ENCODE measurements at regions not wholly inside any gene's neighbourhood (a gene's known extent, or its start where the extent isn't known, plus 50 kb on each side); places are given as distances from the start of the nearest gene placed in this dataset.

- FAIRE-seq, result no peak
- H3K79me2 ChIP-seq (ENCODE audit: control insufficient read depth in 1 of 2, insufficient read depth in 2 of 2, low read length in 2 of 2), result no peaks in the 10 kb centered on the region
- no peak for TF ChIP-seq SP2 (IDR thresholded peaks at IDR 0.05; ENCODE audit: low read length)
Observed at GRCh38 chr1:201636097-201636496, 97.2 kb downstream of the NAV1 start.

More at GRCh38 chr1:201636097-201636496, 97.2 kb downstream of the NAV1 start:
- Histone ChIP-seq H3K79me1 (ENCODE audit: low read depth, low read length) (no peaks in the 10 kb centered on the region), H3K4me1 (replicated peaks in 1 of 4; ENCODE audit: control insufficient read depth in 3 of 4, insufficient read depth in 4 of 4, low read length in 3 of 4) (peaks cover 3 to 13% (median 6%) of the 10 kb centered on the region in 4 experiments; a peak in 6 of 7 replicates), H2BK15ac (ENCODE audit: low read length) (no peak overlapping the region), H4K20me1 (replicated peaks in 1 of 2; ENCODE audit: control insufficient read depth in 1 of 2, insufficient read depth in 2 of 2, low read length in 2 of 2) (no peaks in the 10 kb centered on the region), H3K4me2 (ENCODE audit: insufficient read depth in 1 of 2, low read depth in 2 of 2, low read length in 2 of 2) (peak overlapping the region in 1 of 2 experiments; percentile 40; a peak in 1 of 4 replicates), H3K4ac (replicated peaks; ENCODE audit: insufficient read length, low read depth, low read length) (no peak overlapping the region), H3K4me3 (ENCODE audit: extremely low read depth in 1 of 4, insufficient read depth in 2 of 4, low read depth in 3 of 4, low read length in 4 of 4) (no peak overlapping the region; a peak in 1 of 8 replicates), H4K91ac (replicated peaks; ENCODE audit: insufficient read length, low read length) (no peak overlapping the region), H3K27me3 (replicated peaks in 1 of 4; ENCODE audit: control insufficient read depth in 3 of 4, extremely low read depth in 1 of 4, insufficient read depth in 3 of 4, low read length in 3 of 4) (no peaks in the 10 kb centered on the region), H3K18ac (ENCODE audit: extremely low read depth, low read length) (peak overlapping the region; percentile 27), H2BK12ac (ENCODE audit: low read depth, low read length) (0 out of 2 replicates have a peak overlapping the region, but pooled peaks have one; percentile 42), H3K27ac (ENCODE audit: low read depth, low read length) (no peak overlapping the region), H2AFZ (ENCODE audit: low read length) (no peak overlapping the region), H4K8ac (ENCODE audit: extremely low read depth, insufficient read depth, low read length) (no peak overlapping the region), H3K14ac (ENCODE audit: insufficient read length) (no peak overlapping the region), H2BK5ac (ENCODE audit: low read depth, low read length) (no peak overlapping the region), H2AK5ac (ENCODE audit: low read depth, low read length) (no peak overlapping the region), H2BK120ac (replicated peaks; ENCODE audit: low read depth, low read length) (no peak overlapping the region), H3K36me3 (ENCODE audit: control insufficient read depth in 2 of 4, insufficient read depth in 4 of 4, low read length in 3 of 4) (no peaks in the 10 kb centered on the region), H3K9me3 (ENCODE audit: insufficient read depth in 2 of 2, low read depth in 1 of 2, low read length in 1 of 2) (no peaks in the 10 kb centered on the region), H2BK20ac (ENCODE audit: low read length) (no peak overlapping the region), H3K9ac (replicated peaks in 1 of 4; ENCODE audit: extremely low read depth in 1 of 4, low read depth in 3 of 4, low read length in 3 of 4) (no peak overlapping the region), H4K5ac (ENCODE audit: insufficient read length, low read depth, low read length) (no peak overlapping the region), H3K56ac (replicated peaks; ENCODE audit: insufficient read length, low read depth, low read length) (no peak overlapping the region), H3K23me2 (ENCODE audit: low read depth, low read length) (no peaks in the 10 kb centered on the region), H3K23ac (ENCODE audit: insufficient read length) (no peak overlapping the region)
- WGBS, 2 experiments (ENCODE audit: extremely low coverage in 1 of 2, insufficient coverage in 1 of 2, insufficient read length in 1 of 2, insufficient replicate concordance in 2 of 2, low coverage in 1 of 2, low lambda C conversion rate in 2 of 2, missing lambda C conversion rate in 1 of 2), result 35% methylated on average over 2 of the region's 2 CpGs; no CpG with 5 or more reads in 1 of the 2 experiments
- no peak for DNase-seq (ENCODE audit: low read depth in 1 of 2, low spot score in 2 of 2)
- CTCF ChIA-PET (ENCODE audit: partially characterized antibody), result interaction anchor here (0.6 to 2.7 kb wide), 18 partner anchors 10 to 157 kb away, joined by 3 to 9 read pairs (median 4); no protein-coding TSS in a partner anchor
- POLR2A ChIA-PET (ENCODE audit: partially characterized antibody), result interaction anchor here (1.0 to 1.4 kb wide), 3 partner anchors 12 to 22 kb away, joined by 3 to 7 read pairs (median 3); no protein-coding TSS in a partner anchor

All from H1 (cell line).